Transverse colon (tissue), 4 donors: ENCODE measurements at regions not wholly inside any gene's neighbourhood (a gene's known extent, or its start where the extent isn't known, plus 50 kb on each side); places are given as distances from the start of the nearest gene placed in this dataset.

Experiments used
- CTCF ChIP-seq, 5 experiments: fragments of 200-600 bp in 3 of 5; fragments of 450-650 bp in 2 of 5; sonication (generic) in 3 of 5; IDR thresholded peaks; 1 replicate in 2 of 5; 2 replicates in 3 of 5; pipeline ENCODE4 v1.5.1; 2016 to 2017; ENCODE audit warnings: antibody characterized with exemption in 5 of 5, inconsistent platforms in 3 of 5, mild to moderate bottlenecking in 2 of 5, moderate library complexity in 1 of 5
- EP300 ChIP-seq: sonication (generic); formaldehyde crosslinking; IDR thresholded peaks from one replicate; pipeline ENCODE4 v1.6.1; 2017; ENCODE audit warnings: antibody characterized with exemption, low read depth
- POLR2A ChIP-seq: fragments of 450-650 bp; IDR thresholded peaks from one replicate; pipeline ENCODE4 v1.6.1; 2016; ENCODE audit warnings: antibody characterized with exemption, mild to moderate bottlenecking, moderate library complexity
- POLR2AphosphoS5 ChIP-seq, 3 donors: sonication (generic); formaldehyde crosslinking; IDR thresholded peaks; one replicate each; pipeline ENCODE4 v1.6.1; 2016; ENCODE audit warnings: antibody characterized with exemption in 3 of 3

- TF ChIP-seq POLR2A (no peak), CTCF (IDR thresholded peaks at IDR 0.05) (no peak), EP300 (no peak), POLR2AphosphoS5 (IDR thresholded peaks at IDR 0.05) (no peak)
Measured at GRCh38 chr17:62870030-62870541, 62.0 kb upstream of the MARCHF10 start.
